ENCODE measurements at regions not wholly inside any gene's neighbourhood (a gene's known extent, or its start where the extent isn't known, plus 50 kb on each side); places are given as distances from the start of the nearest gene placed in this dataset.

GRCh38 chr15:86014016-86014415, 65.7 kb upstream of the AGBL1 start:
- Histone ChIP-seq H3K9me2 (no peaks in the 10 kb centered on the region), H3F3A (replicated peaks; ENCODE audit: insufficient read depth) (no peaks in the 10 kb centered on the region), H3K4me1 (ENCODE audit: control insufficient read depth in 1 of 2, insufficient read depth in 2 of 2, low read depth in 1 of 2, low read length in 1 of 2) (peaks cover 0 to 5% of the 10 kb centered on the region in 2 experiments; a peak in 1 of 4 replicates), H2AFZ (ENCODE audit: low read depth) (no peak overlapping the region), H3K27me3 (ENCODE audit: insufficient read depth) (no peaks in the 10 kb centered on the region), H3K4me2 (no peak overlapping the region), H4K20me1 (ENCODE audit: insufficient read depth) (no peaks in the 10 kb centered on the region), H3K4me3 (ENCODE audit: low read depth in 2 of 2, low read length in 1 of 2) (no peak overlapping the region), H3K27ac (ENCODE audit: low read depth in 2 of 2, low read length in 1 of 2) (no peak overlapping the region), H3K36me3 (replicated peaks in 1 of 2; ENCODE audit: control insufficient read depth in 1 of 2, insufficient read depth in 2 of 2, low read length in 1 of 2) (no peaks in the 10 kb centered on the region), H3K9me3 (no peaks in the 10 kb centered on the region), H3K9ac (no peak overlapping the region), H3K79me2 (ENCODE audit: insufficient read depth) (no peaks in the 10 kb centered on the region)
- WGBS (ENCODE audit: low lambda C conversion rate), result 32% methylated on average over 3 of the region's 3 CpGs
- no peak for TF ChIP-seq TCF12 (IDR thresholded peaks at IDR 0.05)
- TF ChIP-seq EP300 (IDR thresholded peaks at IDR 0.05; ENCODE audit: borderline replicate concordance in 1 of 2, low read depth in 1 of 2, low read length in 1 of 2), result no peak
- no peak for TF ChIP-seq RAD21 (IDR thresholded peaks at IDR 0.05; ENCODE audit: low read length)
- TF ChIP-seq TEAD4 (IDR thresholded peaks at IDR 0.05; ENCODE audit: borderline replicate concordance, insufficient read depth), result no peak
- TF ChIP-seq GATA2 (CRISPR knock-in tag; IDR thresholded peaks at IDR 0.05), result no peak
- no peak for TF ChIP-seq USF1 (IDR thresholded peaks at IDR 0.05; ENCODE audit: borderline replicate concordance, low read depth)
- TF ChIP-seq MXI1 (IDR thresholded peaks at IDR 0.05; ENCODE audit: low read depth, low read length), result no peak
- no peak for TF ChIP-seq JUND (IDR thresholded peaks at IDR 0.05)
- no peak for TF ChIP-seq NFIC (IDR thresholded peaks at IDR 0.05; ENCODE audit: borderline replicate concordance)
- TF ChIP-seq MAX (IDR thresholded peaks at IDR 0.05; ENCODE audit: low read depth), result no peak
- no peak for TF ChIP-seq POLR2AphosphoS5 (IDR thresholded peaks at IDR 0.05; ENCODE audit: low read depth, low read length)
- no peak for TF ChIP-seq PBX3 (IDR thresholded peaks at IDR 0.05)
- TF ChIP-seq RFX5 (IDR thresholded peaks at IDR 0.05; ENCODE audit: low read length), result no peak
- no peak for TF ChIP-seq USF2 (IDR thresholded peaks at IDR 0.05; ENCODE audit: borderline replicate concordance, low read depth, low read length)
- POLR2A ChIA-PET, result no interaction called here
- CTCF ChIA-PET, result interaction anchor here (0.9 kb wide), 1 partner anchor 13 kb away, joined by 3 read pairs; no protein-coding TSS in a partner anchor
- no peak for DNase-seq

GRCh38 chr15:86016750-86017149, 62.9 kb upstream of the AGBL1 start:
- Histone ChIP-seq H3F3A (replicated peaks; ENCODE audit: insufficient read depth) (no peaks in the 10 kb centered on the region), H3K27me3 (ENCODE audit: insufficient read depth) (no peaks in the 10 kb centered on the region), H3K36me3 (replicated peaks in 1 of 2; ENCODE audit: control insufficient read depth in 1 of 2, insufficient read depth in 2 of 2, low read length in 1 of 2) (no peaks in the 10 kb centered on the region), H4K20me1 (ENCODE audit: insufficient read depth) (no peaks in the 10 kb centered on the region), H2AFZ (ENCODE audit: low read depth) (peak overlapping the region; percentile 50; the same call in 1 of the 2 replicates), H3K9me3 (no peaks in the 10 kb centered on the region), H3K79me2 (ENCODE audit: insufficient read depth) (no peaks in the 10 kb centered on the region), H3K27ac (ENCODE audit: low read depth in 2 of 2, low read length in 1 of 2) (no peak overlapping the region), H3K4me3 (ENCODE audit: low read depth in 2 of 2, low read length in 1 of 2) (no peak overlapping the region), H3K4me1 (ENCODE audit: control insufficient read depth in 1 of 2, insufficient read depth in 2 of 2, low read depth in 1 of 2, low read length in 1 of 2) (peaks cover 0 to 9% of the 10 kb centered on the region in 2 experiments; a peak in 2 of 4 replicates), H3K9me2 (no peaks in the 10 kb centered on the region), H3K4me2 (no peak overlapping the region), H3K9ac (no peak overlapping the region)
- no peak for DNase-seq
- CTCF ChIA-PET, result no interaction called here
- POLR2A ChIA-PET, result no interaction called here
- WGBS (ENCODE audit: low lambda C conversion rate), result 37% methylated on average over 3 of the region's 3 CpGs
- TF ChIP-seq RAD21 (IDR thresholded peaks at IDR 0.05; ENCODE audit: low read length) (no peak), FOXJ3 (CRISPR knock-in tag; IDR thresholded peaks at IDR 0.05) (no peak), GATA2 (CRISPR knock-in tag; IDR thresholded peaks at IDR 0.05) (no peak), SMC3 (IDR thresholded peaks at IDR 0.05; ENCODE audit: low read depth, low read length) (no peak), NRF1 (IDR thresholded peaks at IDR 0.05; ENCODE audit: low read depth, low read length) (no peak), USF2 (IDR thresholded peaks at IDR 0.05; ENCODE audit: borderline replicate concordance, low read depth, low read length) (no peak), EP300 (IDR thresholded peaks at IDR 0.05; ENCODE audit: borderline replicate concordance in 1 of 2, low read depth in 1 of 2, low read length in 1 of 2) (no peak), RXRA (IDR thresholded peaks at IDR 0.05; ENCODE audit: borderline replicate concordance, low read depth) (no peak), FOXM1 (IDR thresholded peaks at IDR 0.05; ENCODE audit: low read depth) (no peak), NFIC (IDR thresholded peaks at IDR 0.05; ENCODE audit: borderline replicate concordance) (no peak), IRF3 (IDR thresholded peaks at IDR 0.05; ENCODE audit: low read depth, low read length) (no peak)

All from SK-N-SH (cell line).